ENCODE measurements at regions not wholly inside any gene's neighbourhood (a gene's known extent, or its start where the extent isn't known, plus 50 kb on each side); places are given as distances from the start of the nearest gene placed in this dataset.

DNA sequence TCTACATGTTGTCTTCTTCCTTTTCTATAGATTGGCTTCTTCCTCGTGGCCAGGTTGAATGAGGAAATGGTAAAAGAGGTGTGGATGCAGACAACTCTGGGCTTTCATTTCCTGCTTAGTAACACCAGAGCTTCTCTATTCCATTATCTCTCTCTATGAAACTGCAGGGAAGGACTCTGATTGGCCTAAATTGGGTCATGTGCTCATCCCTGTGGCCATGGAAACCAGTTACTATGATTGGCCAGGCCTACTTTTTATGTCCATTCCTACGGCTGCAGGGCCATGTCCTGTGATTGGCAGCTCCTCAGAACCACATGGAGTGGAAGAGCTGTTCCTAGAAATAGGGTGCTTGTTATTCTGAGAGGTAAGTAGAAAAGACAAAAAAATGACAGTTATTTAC lies 486.9 kb upstream of the ADAMTS9 start:
- no peak overlapping the region for H3K4me3 ChIP-seq (ENCODE audit: low read depth in 2 of 2, low read length in 1 of 2)
- DNase-seq, result no peak
- H3K79me2 ChIP-seq (ENCODE audit: insufficient read depth), result no peaks in the 10 kb centered on the region
- WGBS (ENCODE audit: low lambda C conversion rate), result 65% methylated on average over 2 of the region's 2 CpGs
- no peaks in the 10 kb centered on the region for H3K27me3 ChIP-seq (ENCODE audit: insufficient read depth)
- ChIA-PET CTCF (no interaction called here), POLR2A (interaction anchor here (0.6 kb wide), 1 partner anchor 374 kb away, joined by 6 read pairs; no protein-coding TSS in a partner anchor)
- H4K20me1 ChIP-seq (ENCODE audit: insufficient read depth), result no peaks in the 10 kb centered on the region
- no peaks in the 10 kb centered on the region for H3K9me2 ChIP-seq
- H3K4me2 ChIP-seq, result no peak overlapping the region
- no peaks in the 10 kb centered on the region for H3F3A ChIP-seq (replicated peaks; ENCODE audit: insufficient read depth)
- no peak overlapping the region for H2AFZ ChIP-seq (ENCODE audit: low read depth)
- H3K9ac ChIP-seq, result no peak overlapping the region
- H3K9me3 ChIP-seq, result no peaks in the 10 kb centered on the region
- H3K27ac ChIP-seq (ENCODE audit: low read depth in 2 of 2, low read length in 1 of 2), result peak overlapping the region in 1 of 2 experiments; percentile 36; a peak in 1 of 4 replicates
- TF ChIP-seq NFIC (IDR thresholded peaks at IDR 0.05; ENCODE audit: borderline replicate concordance) (no peak), POLR2AphosphoS5 (IDR thresholded peaks at IDR 0.05; ENCODE audit: low read depth, low read length) (no peak), CHD2 (IDR thresholded peaks at IDR 0.05; ENCODE audit: low read length, partially characterized antibody) (no peak), FOXM1 (IDR thresholded peaks at IDR 0.05; ENCODE audit: low read depth) (no peak), EZH2phosphoT487 (IDR thresholded peaks at IDR 0.05; ENCODE audit: borderline replicate concordance, low read depth) (no peak), RCOR1 (IDR thresholded peaks at IDR 0.05; ENCODE audit: low read length) (no peak), NRF1 (IDR thresholded peaks at IDR 0.05; ENCODE audit: low read depth, low read length) (no peak), MXI1 (IDR thresholded peaks at IDR 0.05; ENCODE audit: low read depth, low read length) (no peak), RFX5 (IDR thresholded peaks at IDR 0.05; ENCODE audit: low read length) (no peak), TAF1 (IDR thresholded peaks at IDR 0.05; ENCODE audit: borderline replicate concordance, low read depth, low read length) (no peak), YY1 (IDR thresholded peaks at IDR 0.05; ENCODE audit: low read depth) (no peak), JUND (IDR thresholded peaks at IDR 0.05) (no peak), TCF12 (IDR thresholded peaks at IDR 0.05) (no peak), RXRA (IDR thresholded peaks at IDR 0.05; ENCODE audit: borderline replicate concordance, low read depth) (no peak), ELF1 (IDR thresholded peaks at IDR 0.05) (no peak), FOSL2 (IDR thresholded peaks at IDR 0.05; ENCODE audit: borderline replicate concordance, low read depth) (no peak), GATA2 (CRISPR knock-in tag; IDR thresholded peaks at IDR 0.05) (no peak)
- TF ChIP-seq, protein P1, sequence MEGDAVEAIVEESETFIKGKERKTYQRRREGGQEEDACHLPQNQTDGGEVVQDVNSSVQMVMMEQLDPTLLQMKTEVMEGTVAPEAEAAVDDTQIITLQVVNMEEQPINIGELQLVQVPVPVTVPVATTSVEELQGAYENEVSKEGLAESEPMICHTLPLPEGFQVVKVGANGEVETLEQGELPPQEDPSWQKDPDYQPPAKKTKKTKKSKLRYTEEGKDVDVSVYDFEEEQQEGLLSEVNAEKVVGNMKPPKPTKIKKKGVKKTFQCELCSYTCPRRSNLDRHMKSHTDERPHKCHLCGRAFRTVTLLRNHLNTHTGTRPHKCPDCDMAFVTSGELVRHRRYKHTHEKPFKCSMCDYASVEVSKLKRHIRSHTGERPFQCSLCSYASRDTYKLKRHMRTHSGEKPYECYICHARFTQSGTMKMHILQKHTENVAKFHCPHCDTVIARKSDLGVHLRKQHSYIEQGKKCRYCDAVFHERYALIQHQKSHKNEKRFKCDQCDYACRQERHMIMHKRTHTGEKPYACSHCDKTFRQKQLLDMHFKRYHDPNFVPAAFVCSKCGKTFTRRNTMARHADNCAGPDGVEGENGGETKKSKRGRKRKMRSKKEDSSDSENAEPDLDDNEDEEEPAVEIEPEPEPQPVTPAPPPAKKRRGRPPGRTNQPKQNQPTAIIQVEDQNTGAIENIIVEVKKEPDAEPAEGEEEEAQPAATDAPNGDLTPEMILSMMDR (IDR thresholded peaks at IDR 0.05), result no peak
- TF ChIP-seq, protein P2, sequence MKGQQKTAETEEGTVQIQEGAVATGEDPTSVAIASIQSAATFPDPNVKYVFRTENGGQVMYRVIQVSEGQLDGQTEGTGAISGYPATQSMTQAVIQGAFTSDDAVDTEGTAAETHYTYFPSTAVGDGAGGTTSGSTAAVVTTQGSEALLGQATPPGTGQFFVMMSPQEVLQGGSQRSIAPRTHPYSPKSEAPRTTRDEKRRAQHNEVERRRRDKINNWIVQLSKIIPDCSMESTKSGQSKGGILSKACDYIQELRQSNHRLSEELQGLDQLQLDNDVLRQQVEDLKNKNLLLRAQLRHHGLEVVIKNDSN (IDR thresholded peaks at IDR 0.05; ENCODE audit: borderline replicate concordance, low read depth), result no peak
- TF ChIP-seq, protein P3, sequence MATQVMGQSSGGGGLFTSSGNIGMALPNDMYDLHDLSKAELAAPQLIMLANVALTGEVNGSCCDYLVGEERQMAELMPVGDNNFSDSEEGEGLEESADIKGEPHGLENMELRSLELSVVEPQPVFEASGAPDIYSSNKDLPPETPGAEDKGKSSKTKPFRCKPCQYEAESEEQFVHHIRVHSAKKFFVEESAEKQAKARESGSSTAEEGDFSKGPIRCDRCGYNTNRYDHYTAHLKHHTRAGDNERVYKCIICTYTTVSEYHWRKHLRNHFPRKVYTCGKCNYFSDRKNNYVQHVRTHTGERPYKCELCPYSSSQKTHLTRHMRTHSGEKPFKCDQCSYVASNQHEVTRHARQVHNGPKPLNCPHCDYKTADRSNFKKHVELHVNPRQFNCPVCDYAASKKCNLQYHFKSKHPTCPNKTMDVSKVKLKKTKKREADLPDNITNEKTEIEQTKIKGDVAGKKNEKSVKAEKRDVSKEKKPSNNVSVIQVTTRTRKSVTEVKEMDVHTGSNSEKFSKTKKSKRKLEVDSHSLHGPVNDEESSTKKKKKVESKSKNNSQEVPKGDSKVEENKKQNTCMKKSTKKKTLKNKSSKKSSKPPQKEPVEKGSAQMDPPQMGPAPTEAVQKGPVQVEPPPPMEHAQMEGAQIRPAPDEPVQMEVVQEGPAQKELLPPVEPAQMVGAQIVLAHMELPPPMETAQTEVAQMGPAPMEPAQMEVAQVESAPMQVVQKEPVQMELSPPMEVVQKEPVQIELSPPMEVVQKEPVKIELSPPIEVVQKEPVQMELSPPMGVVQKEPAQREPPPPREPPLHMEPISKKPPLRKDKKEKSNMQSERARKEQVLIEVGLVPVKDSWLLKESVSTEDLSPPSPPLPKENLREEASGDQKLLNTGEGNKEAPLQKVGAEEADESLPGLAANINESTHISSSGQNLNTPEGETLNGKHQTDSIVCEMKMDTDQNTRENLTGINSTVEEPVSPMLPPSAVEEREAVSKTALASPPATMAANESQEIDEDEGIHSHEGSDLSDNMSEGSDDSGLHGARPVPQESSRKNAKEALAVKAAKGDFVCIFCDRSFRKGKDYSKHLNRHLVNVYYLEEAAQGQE (IDR thresholded peaks at IDR 0.05; ENCODE audit: low read depth, low read length), result no peak
- peaks cover 0 to 45% of the 10 kb centered on the region in 2 experiments; a peak in 3 of 4 replicates for H3K4me1 ChIP-seq (ENCODE audit: control insufficient read depth in 1 of 2, insufficient read depth in 2 of 2, low read depth in 1 of 2, low read length in 1 of 2)
- no peaks in the 10 kb centered on the region for H3K36me3 ChIP-seq (replicated peaks in 1 of 2; ENCODE audit: control insufficient read depth in 1 of 2, insufficient read depth in 2 of 2, low read length in 1 of 2)
